ENCODE measurements at regions not wholly inside any gene's neighbourhood (a gene's known extent, or its start where the extent isn't known, plus 50 kb on each side); places are given as distances from the start of the nearest gene placed in this dataset.

DNA sequence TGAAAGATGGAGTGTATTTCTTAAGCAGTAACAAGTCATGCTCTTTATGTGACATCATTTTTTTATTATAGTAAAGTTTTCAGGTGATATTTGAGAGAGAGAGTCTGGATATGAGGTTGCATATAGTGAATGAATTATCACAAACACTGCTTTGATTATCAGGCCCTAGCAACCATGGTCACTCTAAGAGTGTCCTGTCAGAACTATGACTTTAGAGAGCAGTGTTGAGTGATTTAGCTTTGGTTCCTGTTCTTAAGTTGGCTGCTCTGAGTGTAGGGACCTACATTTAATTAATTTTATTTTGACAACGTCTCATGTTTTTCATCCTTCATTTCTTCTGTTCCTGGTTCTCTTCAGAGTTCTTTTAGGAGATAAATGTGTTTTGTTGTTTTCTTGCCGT lies 275.5 kb downstream of the KCNJ3 start:
- TF ChIP-seq POLR2AphosphoS5 (IDR thresholded peaks at IDR 0.05; ENCODE audit: insufficient read depth, low read depth, low read length), result no peak
- TF ChIP-seq, protein P1, sequence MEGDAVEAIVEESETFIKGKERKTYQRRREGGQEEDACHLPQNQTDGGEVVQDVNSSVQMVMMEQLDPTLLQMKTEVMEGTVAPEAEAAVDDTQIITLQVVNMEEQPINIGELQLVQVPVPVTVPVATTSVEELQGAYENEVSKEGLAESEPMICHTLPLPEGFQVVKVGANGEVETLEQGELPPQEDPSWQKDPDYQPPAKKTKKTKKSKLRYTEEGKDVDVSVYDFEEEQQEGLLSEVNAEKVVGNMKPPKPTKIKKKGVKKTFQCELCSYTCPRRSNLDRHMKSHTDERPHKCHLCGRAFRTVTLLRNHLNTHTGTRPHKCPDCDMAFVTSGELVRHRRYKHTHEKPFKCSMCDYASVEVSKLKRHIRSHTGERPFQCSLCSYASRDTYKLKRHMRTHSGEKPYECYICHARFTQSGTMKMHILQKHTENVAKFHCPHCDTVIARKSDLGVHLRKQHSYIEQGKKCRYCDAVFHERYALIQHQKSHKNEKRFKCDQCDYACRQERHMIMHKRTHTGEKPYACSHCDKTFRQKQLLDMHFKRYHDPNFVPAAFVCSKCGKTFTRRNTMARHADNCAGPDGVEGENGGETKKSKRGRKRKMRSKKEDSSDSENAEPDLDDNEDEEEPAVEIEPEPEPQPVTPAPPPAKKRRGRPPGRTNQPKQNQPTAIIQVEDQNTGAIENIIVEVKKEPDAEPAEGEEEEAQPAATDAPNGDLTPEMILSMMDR (IDR thresholded peaks at IDR 0.05; ENCODE audit: extremely low read depth in 1 of 2, insufficient read depth in 1 of 2, low read depth in 1 of 2, low read length in 2 of 2), result no peak
- TF ChIP-seq EZH2 (IDR thresholded peaks at IDR 0.05; ENCODE audit: borderline replicate concordance, low read depth, low read length, severe bottlenecking), result no peak
- no peak for TF ChIP-seq POLR2A (IDR thresholded peaks at IDR 0.05; ENCODE audit: low read depth, low read length)
- TF ChIP-seq JUN (IDR thresholded peaks at IDR 0.05; ENCODE audit: borderline replicate concordance, insufficient read depth, insufficient read length, low read depth), result no peak
- TF ChIP-seq, protein P2, sequence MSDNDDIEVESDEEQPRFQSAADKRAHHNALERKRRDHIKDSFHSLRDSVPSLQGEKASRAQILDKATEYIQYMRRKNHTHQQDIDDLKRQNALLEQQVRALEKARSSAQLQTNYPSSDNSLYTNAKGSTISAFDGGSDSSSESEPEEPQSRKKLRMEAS (IDR thresholded peaks at IDR 0.05; ENCODE audit: insufficient read depth, insufficient read length), result no peak
- no peak for TF ChIP-seq MYC (IDR thresholded peaks at IDR 0.05; ENCODE audit: low read depth, low read length)
